ENCODE measurements at regions not wholly inside any gene's neighbourhood (a gene's known extent, or its start where the extent isn't known, plus 50 kb on each side); places are given as distances from the start of the nearest gene placed in this dataset.

- no peak for TF ChIP-seq ZNF274 (IDR thresholded peaks at IDR 0.05; ENCODE audit: low read depth, low read length)
- no peak for TF ChIP-seq YY1 (IDR thresholded peaks at IDR 0.05; ENCODE audit: insufficient read depth, insufficient read length)
These were observed 1094.8 kb downstream of the SUCLG1 start for GRCh38 chr2:83364264-83364663.

All from NT2/D1 (cell line).